ENCODE measurements at regions not wholly inside any gene's neighbourhood (a gene's known extent, or its start where the extent isn't known, plus 50 kb on each side); places are given as distances from the start of the nearest gene placed in this dataset.
"Not testable (repeated sequence)": the region's sequence is repeated elsewhere in the genome, so short reads cannot be mapped to it uniquely, and the experiment has no call there.

GRCh38 chr9:86624630-86625029, 270.4 kb upstream of the TUT7 start:
- no peak overlapping the region for H3K9ac ChIP-seq (ENCODE audit: low read depth in 1 of 2, low read length in 2 of 2)
- no peak overlapping the region for H3K27ac ChIP-seq (ENCODE audit: low read depth in 2 of 2, low read length in 2 of 2)
- H3K4me1 ChIP-seq (ENCODE audit: control insufficient read depth in 2 of 2, insufficient read depth in 2 of 2, low read length in 2 of 2): no peaks in the 10 kb centered on the region
- H3K27me3 ChIP-seq (ENCODE audit: control insufficient read depth in 2 of 2, insufficient read depth in 2 of 2, low read length in 2 of 2): no peaks in the 10 kb centered on the region
- H3K36me3 ChIP-seq (ENCODE audit: control insufficient read depth in 2 of 2, insufficient read depth in 2 of 2, low read length in 2 of 2): no peaks in the 10 kb centered on the region
- no peaks in the 10 kb centered on the region for H3K9me3 ChIP-seq (ENCODE audit: control insufficient read depth in 2 of 2, low read length in 2 of 2)
- H3K4me3 ChIP-seq (ENCODE audit: low read length in 2 of 2): no peak overlapping the region

GRCh38 chr9:86614871-86615849, 260.9 kb upstream of the TUT7 start:
- Histone ChIP-seq H3K9me3 (ENCODE audit: control insufficient read depth in 2 of 2, low read length in 2 of 2) (no peaks in the 10 kb centered on the region), H3K27ac (ENCODE audit: low read depth in 2 of 2, low read length in 2 of 2) (no peak overlapping the region), H3K9ac (ENCODE audit: low read depth in 1 of 2, low read length in 2 of 2) (no peak overlapping the region), H3K36me3 (ENCODE audit: control insufficient read depth in 2 of 2, insufficient read depth in 2 of 2, low read length in 2 of 2) (no peaks in the 10 kb centered on the region), H3K4me1 (ENCODE audit: control insufficient read depth in 2 of 2, insufficient read depth in 2 of 2, low read length in 2 of 2) (no peaks in the 10 kb centered on the region), H3K27me3 (ENCODE audit: control insufficient read depth in 2 of 2, insufficient read depth in 2 of 2, low read length in 2 of 2) (no peaks in the 10 kb centered on the region), H3K4me3 (ENCODE audit: low read length in 2 of 2) (no peak overlapping the region)

- H3K9ac ChIP-seq (ENCODE audit: low read depth in 1 of 2, low read length in 2 of 2): no peak overlapping the region
- no peaks in the 10 kb centered on the region for H3K4me1 ChIP-seq (ENCODE audit: control insufficient read depth in 2 of 2, insufficient read depth in 2 of 2, low read length in 2 of 2)
- H3K27me3 ChIP-seq (ENCODE audit: control insufficient read depth in 2 of 2, insufficient read depth in 2 of 2, low read length in 2 of 2): no peaks in the 10 kb centered on the region
- H3K36me3 ChIP-seq (ENCODE audit: control insufficient read depth in 2 of 2, insufficient read depth in 2 of 2, low read length in 2 of 2): no peaks in the 10 kb centered on the region
- no peaks in the 10 kb centered on the region for H3K9me3 ChIP-seq (ENCODE audit: control insufficient read depth in 2 of 2, low read length in 2 of 2)
- H3K27ac ChIP-seq (ENCODE audit: low read depth in 2 of 2, low read length in 2 of 2): no peak overlapping the region
- H3K4me3 ChIP-seq (ENCODE audit: low read length in 2 of 2): no peak overlapping the region
Observed at GRCh38 chr9:86613943-86614342, 259.7 kb upstream of the TUT7 start.

- not testable (repeated sequence) for H3K4me1 ChIP-seq (ENCODE audit: control insufficient read depth in 2 of 2, insufficient read depth in 2 of 2, low read length in 2 of 2); H3K9ac ChIP-seq (ENCODE audit: low read depth in 1 of 2, low read length in 2 of 2); H3K9me3 ChIP-seq (ENCODE audit: control insufficient read depth in 2 of 2, low read length in 2 of 2); H3K36me3 ChIP-seq (ENCODE audit: control insufficient read depth in 2 of 2, insufficient read depth in 2 of 2, low read length in 2 of 2); H3K27ac ChIP-seq (ENCODE audit: low read depth in 2 of 2, low read length in 2 of 2); H3K27me3 ChIP-seq (ENCODE audit: control insufficient read depth in 2 of 2, insufficient read depth in 2 of 2, low read length in 2 of 2); H3K4me3 ChIP-seq (ENCODE audit: low read length in 2 of 2)
Observed at GRCh38 chr9:86611534-86611933, 257.3 kb upstream of the TUT7 start.

- Histone ChIP-seq H3K27ac (ENCODE audit: low read depth in 2 of 2, low read length in 2 of 2) (no peak overlapping the region), H3K9me3 (ENCODE audit: control insufficient read depth in 2 of 2, low read length in 2 of 2) (no peaks in the 10 kb centered on the region), H3K36me3 (ENCODE audit: control insufficient read depth in 2 of 2, insufficient read depth in 2 of 2, low read length in 2 of 2) (no peaks in the 10 kb centered on the region), H3K9ac (ENCODE audit: low read depth in 1 of 2, low read length in 2 of 2) (no peak overlapping the region), H3K4me1 (ENCODE audit: control insufficient read depth in 2 of 2, insufficient read depth in 2 of 2, low read length in 2 of 2) (no peaks in the 10 kb centered on the region), H3K27me3 (ENCODE audit: control insufficient read depth in 2 of 2, insufficient read depth in 2 of 2, low read length in 2 of 2) (no peaks in the 10 kb centered on the region), H3K4me3 (ENCODE audit: low read length in 2 of 2) (no peak overlapping the region)
Observed at GRCh38 chr9:86605303-86605702, 251.1 kb upstream of the TUT7 start.

GRCh38 chr9:86604741-86605140, 250.5 kb upstream of the TUT7 start:
- Histone ChIP-seq H3K9ac (ENCODE audit: low read depth in 1 of 2, low read length in 2 of 2) (no peak overlapping the region), H3K4me1 (ENCODE audit: control insufficient read depth in 2 of 2, insufficient read depth in 2 of 2, low read length in 2 of 2) (no peaks in the 10 kb centered on the region), H3K4me3 (ENCODE audit: low read length in 2 of 2) (no peak overlapping the region), H3K9me3 (ENCODE audit: control insufficient read depth in 2 of 2, low read length in 2 of 2) (no peaks in the 10 kb centered on the region), H3K36me3 (ENCODE audit: control insufficient read depth in 2 of 2, insufficient read depth in 2 of 2, low read length in 2 of 2) (no peaks in the 10 kb centered on the region), H3K27me3 (ENCODE audit: control insufficient read depth in 2 of 2, insufficient read depth in 2 of 2, low read length in 2 of 2) (no peaks in the 10 kb centered on the region), H3K27ac (ENCODE audit: low read depth in 2 of 2, low read length in 2 of 2) (no peak overlapping the region)

GRCh38 chr9:86602715-86603114, 248.5 kb upstream of the TUT7 start:
- no peaks in the 10 kb centered on the region for H3K4me1 ChIP-seq (ENCODE audit: control insufficient read depth in 2 of 2, insufficient read depth in 2 of 2, low read length in 2 of 2)
- no peak overlapping the region for H3K4me3 ChIP-seq (ENCODE audit: low read length in 2 of 2)
- no peaks in the 10 kb centered on the region for H3K36me3 ChIP-seq (ENCODE audit: control insufficient read depth in 2 of 2, insufficient read depth in 2 of 2, low read length in 2 of 2)
- no peak overlapping the region for H3K9ac ChIP-seq (ENCODE audit: low read depth in 1 of 2, low read length in 2 of 2)
- no peak overlapping the region for H3K27ac ChIP-seq (ENCODE audit: low read depth in 2 of 2, low read length in 2 of 2)
- H3K9me3 ChIP-seq (ENCODE audit: control insufficient read depth in 2 of 2, low read length in 2 of 2): no peaks in the 10 kb centered on the region
- H3K27me3 ChIP-seq (ENCODE audit: control insufficient read depth in 2 of 2, insufficient read depth in 2 of 2, low read length in 2 of 2): no peaks in the 10 kb centered on the region

GRCh38 chr9:86601697-86602096, 247.5 kb upstream of the TUT7 start:
- H3K27me3 ChIP-seq (ENCODE audit: control insufficient read depth in 2 of 2, insufficient read depth in 2 of 2, low read length in 2 of 2): no peaks in the 10 kb centered on the region
- no peak overlapping the region for H3K9ac ChIP-seq (ENCODE audit: low read depth in 1 of 2, low read length in 2 of 2)
- no peaks in the 10 kb centered on the region for H3K36me3 ChIP-seq (ENCODE audit: control insufficient read depth in 2 of 2, insufficient read depth in 2 of 2, low read length in 2 of 2)
- no peaks in the 10 kb centered on the region for H3K4me1 ChIP-seq (ENCODE audit: control insufficient read depth in 2 of 2, insufficient read depth in 2 of 2, low read length in 2 of 2)
- H3K27ac ChIP-seq (ENCODE audit: low read depth in 2 of 2, low read length in 2 of 2): no peak overlapping the region
- no peak overlapping the region for H3K4me3 ChIP-seq (ENCODE audit: low read length in 2 of 2)
- H3K9me3 ChIP-seq (ENCODE audit: control insufficient read depth in 2 of 2, low read length in 2 of 2): no peaks in the 10 kb centered on the region

- H3K27me3 ChIP-seq (ENCODE audit: control insufficient read depth in 2 of 2, insufficient read depth in 2 of 2, low read length in 2 of 2): no peaks in the 10 kb centered on the region
- H3K4me3 ChIP-seq (ENCODE audit: low read length in 2 of 2): no peak overlapping the region
- no peak overlapping the region for H3K27ac ChIP-seq (ENCODE audit: low read depth in 2 of 2, low read length in 2 of 2)
- H3K9me3 ChIP-seq (ENCODE audit: control insufficient read depth in 2 of 2, low read length in 2 of 2): no peaks in the 10 kb centered on the region
- H3K4me1 ChIP-seq (ENCODE audit: control insufficient read depth in 2 of 2, insufficient read depth in 2 of 2, low read length in 2 of 2): no peaks in the 10 kb centered on the region
- H3K9ac ChIP-seq (ENCODE audit: low read depth in 1 of 2, low read length in 2 of 2): no peak overlapping the region
- no peaks in the 10 kb centered on the region for H3K36me3 ChIP-seq (ENCODE audit: control insufficient read depth in 2 of 2, insufficient read depth in 2 of 2, low read length in 2 of 2)
Observed at GRCh38 chr9:86600977-86601376, 246.8 kb upstream of the TUT7 start.

GRCh38 chr9:86600291-86600690, 246.1 kb upstream of the TUT7 start:
- Histone ChIP-seq H3K27me3 (ENCODE audit: control insufficient read depth in 2 of 2, insufficient read depth in 2 of 2, low read length in 2 of 2) (no peaks in the 10 kb centered on the region), H3K27ac (ENCODE audit: low read depth in 2 of 2, low read length in 2 of 2) (no peak overlapping the region), H3K9ac (ENCODE audit: low read depth in 1 of 2, low read length in 2 of 2) (no peak overlapping the region), H3K36me3 (ENCODE audit: control insufficient read depth in 2 of 2, insufficient read depth in 2 of 2, low read length in 2 of 2) (no peaks in the 10 kb centered on the region), H3K4me3 (ENCODE audit: low read length in 2 of 2) (no peak overlapping the region), H3K9me3 (ENCODE audit: control insufficient read depth in 2 of 2, low read length in 2 of 2) (no peaks in the 10 kb centered on the region), H3K4me1 (ENCODE audit: control insufficient read depth in 2 of 2, insufficient read depth in 2 of 2, low read length in 2 of 2) (no peaks in the 10 kb centered on the region)
